Cardiac muscle cell (in vitro differentiated cells and primary cell): ENCODE measurements at regions not wholly inside any gene's neighbourhood (a gene's known extent, or its start where the extent isn't known, plus 50 kb on each side); places are given as distances from the start of the nearest gene placed in this dataset.

Source experiments
- DNase-seq, 2 donors: peaks; one replicate each; pipeline versions ENCODE4 v3.0.0 to v3.0.0-alpha.2; 2010 to 2017; ENCODE audit warnings: low read depth in 1 of 2, low spot score in 1 of 2
- H3K27ac ChIP-seq: fragments of 200-600 bp; sonication (generic); 2 replicates; pipeline ENCODE4 v1.5.1; 2016
- H3K27me3 ChIP-seq: fragments of 200-600 bp; sonication (generic); 2 replicates; pipeline ENCODE4 v1.6.0; 2016; ENCODE audit warnings: control low read depth
- H3K36me3 ChIP-seq: fragments of 200-600 bp; sonication (generic); 2 replicates; pipeline ENCODE4 v1.5.1; 2016; ENCODE audit warnings: control low read depth
- H3K4me1 ChIP-seq: fragments of 200-600 bp; sonication (generic); 2 replicates; pipeline ENCODE4 v1.8.1; 2017; ENCODE audit warnings: low read depth, mild to moderate bottlenecking, mixed run types
- H3K4me3 ChIP-seq: fragments of 200-600 bp; sonication (generic); 2 replicates; pipeline ENCODE4 v1.5.1; 2016; ENCODE audit warnings: mild to moderate bottlenecking
- H3K9me3 ChIP-seq: fragments of 200-600 bp; sonication (generic); 2 replicates; pipeline ENCODE4 v1.5.1; 2017; ENCODE audit warnings: low read depth, mild to moderate bottlenecking, control low read depth
- TF ChIP-seq, protein P1 (sequence below): IDR thresholded peaks from 2 replicates; pipeline ENCODE4 v1.5.1; 2012; ENCODE audit warnings: low read depth, mild to moderate bottlenecking, low read length

DNA sequence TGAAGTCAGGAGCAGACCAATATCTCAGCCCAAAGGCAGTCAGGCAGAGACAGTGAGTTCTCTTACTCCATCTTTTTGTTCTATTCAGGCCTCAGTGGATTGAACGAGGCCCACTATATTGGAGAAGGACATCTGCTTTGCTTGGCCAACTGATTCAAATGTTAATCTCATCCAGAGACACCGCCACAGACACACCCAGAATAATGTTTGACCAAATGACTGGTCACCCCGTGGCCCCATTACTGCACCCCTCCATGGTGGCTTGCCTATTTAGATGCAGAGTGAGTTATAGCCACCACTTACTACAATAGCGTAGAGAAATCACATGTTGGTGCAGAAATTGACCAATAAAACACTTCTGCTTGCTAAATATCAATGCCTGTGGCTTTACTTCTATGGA, 88.1 kb downstream of the HRH4 start:
- Histone ChIP-seq H3K4me3 (no peak overlapping the region), H3K9me3 (no peaks in the 10 kb centered on the region), H3K4me1 (peaks cover 5% of the 10 kb centered on the region), H3K27me3 (no peaks in the 10 kb centered on the region), H3K36me3 (no peaks in the 10 kb centered on the region), H3K27ac (no peak overlapping the region)
- TF ChIP-seq, protein P1, sequence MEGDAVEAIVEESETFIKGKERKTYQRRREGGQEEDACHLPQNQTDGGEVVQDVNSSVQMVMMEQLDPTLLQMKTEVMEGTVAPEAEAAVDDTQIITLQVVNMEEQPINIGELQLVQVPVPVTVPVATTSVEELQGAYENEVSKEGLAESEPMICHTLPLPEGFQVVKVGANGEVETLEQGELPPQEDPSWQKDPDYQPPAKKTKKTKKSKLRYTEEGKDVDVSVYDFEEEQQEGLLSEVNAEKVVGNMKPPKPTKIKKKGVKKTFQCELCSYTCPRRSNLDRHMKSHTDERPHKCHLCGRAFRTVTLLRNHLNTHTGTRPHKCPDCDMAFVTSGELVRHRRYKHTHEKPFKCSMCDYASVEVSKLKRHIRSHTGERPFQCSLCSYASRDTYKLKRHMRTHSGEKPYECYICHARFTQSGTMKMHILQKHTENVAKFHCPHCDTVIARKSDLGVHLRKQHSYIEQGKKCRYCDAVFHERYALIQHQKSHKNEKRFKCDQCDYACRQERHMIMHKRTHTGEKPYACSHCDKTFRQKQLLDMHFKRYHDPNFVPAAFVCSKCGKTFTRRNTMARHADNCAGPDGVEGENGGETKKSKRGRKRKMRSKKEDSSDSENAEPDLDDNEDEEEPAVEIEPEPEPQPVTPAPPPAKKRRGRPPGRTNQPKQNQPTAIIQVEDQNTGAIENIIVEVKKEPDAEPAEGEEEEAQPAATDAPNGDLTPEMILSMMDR: no peak
- no peak for DNase-seq

DNA sequence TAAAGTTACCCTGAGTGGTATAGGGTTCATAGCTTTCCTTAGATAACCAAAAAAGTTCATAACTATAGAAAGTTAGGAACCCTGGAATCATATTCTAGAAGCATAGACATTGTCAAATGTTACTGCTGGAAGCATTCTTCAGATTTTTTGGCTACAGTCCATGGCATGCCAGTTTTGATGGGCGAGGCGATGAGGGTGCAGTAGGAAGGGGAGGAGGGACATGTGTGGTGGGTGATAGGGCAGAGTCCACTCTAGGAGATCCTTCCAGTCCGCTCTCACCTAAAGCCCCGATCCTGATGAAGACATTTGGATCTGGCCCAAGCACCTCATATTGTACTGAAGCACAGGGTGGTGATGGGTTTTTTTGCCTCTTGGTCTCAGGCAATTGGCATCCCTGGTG, 91.8 kb downstream of the HRH4 start:
- Histone ChIP-seq H3K36me3 (no peaks in the 10 kb centered on the region), H3K4me3 (no peak overlapping the region), H3K27ac (no peak overlapping the region), H3K4me1 (peaks cover 15% of the 10 kb centered on the region), H3K27me3 (no peaks in the 10 kb centered on the region), H3K9me3 (no peaks in the 10 kb centered on the region)
- no peak for DNase-seq
- TF ChIP-seq, protein P1: no peak

DNA sequence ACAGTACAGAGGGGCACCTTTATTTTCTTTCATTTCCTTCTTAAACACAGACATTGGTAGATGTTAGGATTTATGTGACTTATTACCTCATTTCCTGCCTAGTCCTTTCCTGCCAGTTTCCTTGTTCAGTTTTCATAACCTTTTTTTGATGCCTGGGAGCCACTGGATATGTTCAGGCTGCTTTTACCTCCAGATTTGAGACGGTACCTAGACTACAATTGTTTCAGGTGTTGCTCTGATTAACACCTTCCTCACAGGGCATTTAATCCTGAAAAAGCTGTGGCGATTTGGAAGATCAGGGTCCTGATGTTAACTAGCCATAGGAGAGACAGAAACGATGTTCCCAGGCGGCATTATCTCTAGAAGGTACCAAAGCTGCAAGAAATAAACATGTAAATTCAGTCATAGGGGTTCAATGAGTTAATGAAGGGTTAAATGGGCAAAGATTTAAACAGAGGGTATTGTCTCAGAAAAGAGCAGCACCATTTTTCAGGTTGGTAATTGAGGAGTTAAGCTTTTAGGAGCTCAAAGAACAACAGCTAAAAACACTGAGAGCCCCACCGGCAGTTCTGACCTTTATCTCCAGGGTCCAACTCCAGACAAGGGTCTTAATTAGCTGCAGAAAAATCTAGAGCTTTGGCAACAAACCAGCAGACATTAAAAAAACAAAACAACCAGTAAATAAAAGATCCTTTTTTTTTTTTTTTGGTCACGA, 93.3 kb downstream of the HRH4 start:
- Histone ChIP-seq H3K36me3 (no peaks in the 10 kb centered on the region), H3K4me1 (peaks cover 15% of the 10 kb centered on the region), H3K27ac (no peak overlapping the region), H3K27me3 (no peaks in the 10 kb centered on the region), H3K9me3 (no peaks in the 10 kb centered on the region), H3K4me3 (no peak overlapping the region)
- TF ChIP-seq, protein P1: no peak
- DNase-seq: no peak

DNA sequence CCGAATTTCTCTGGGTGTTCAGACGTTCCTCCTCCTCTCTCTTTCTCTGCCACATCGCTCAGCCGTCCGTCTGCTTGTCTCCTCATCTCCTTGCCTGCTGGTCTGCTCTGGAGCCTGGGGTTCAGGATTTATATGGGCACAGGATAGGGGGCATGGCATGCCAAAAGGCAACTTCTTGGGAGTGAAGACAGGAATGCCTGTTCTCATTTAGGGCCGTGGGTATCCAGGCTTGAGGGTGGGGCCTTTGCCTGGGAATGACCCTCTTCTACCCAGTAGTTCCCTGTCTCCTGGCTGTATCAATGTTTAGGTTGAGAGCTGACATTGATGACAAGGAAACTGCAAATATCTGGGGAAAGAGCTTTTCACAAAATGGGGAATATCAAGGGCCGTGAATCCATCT, 98.0 kb downstream of the HRH4 start:
- H3K27ac ChIP-seq: no peak overlapping the region
- no peaks in the 10 kb centered on the region for H3K27me3 ChIP-seq
- no peak overlapping the region for H3K4me3 ChIP-seq
- H3K4me1 ChIP-seq: peaks cover 27% of the 10 kb centered on the region
- H3K9me3 ChIP-seq: no peaks in the 10 kb centered on the region
- TF ChIP-seq, protein P1: no peak
- DNase-seq: no peak
- H3K36me3 ChIP-seq: no peaks in the 10 kb centered on the region

DNA sequence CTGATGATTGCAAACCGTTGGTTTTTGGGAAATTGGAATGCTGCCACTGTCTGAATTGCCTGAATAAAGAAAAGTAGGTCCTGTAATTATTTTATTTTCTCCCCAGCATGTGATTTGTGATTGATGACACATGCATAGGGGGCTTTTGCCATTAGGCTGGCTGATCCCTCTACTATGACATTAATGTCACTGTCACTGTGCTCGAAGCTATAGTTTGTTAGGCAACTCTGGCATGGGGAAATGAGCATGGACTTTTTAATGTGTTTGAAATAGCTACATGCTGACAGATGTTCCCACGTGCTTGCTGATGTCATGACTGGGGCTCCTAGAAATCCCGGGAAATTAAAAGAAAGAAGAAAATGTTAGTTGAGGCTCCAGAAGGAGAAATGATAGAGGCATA, 99.1 kb downstream of the HRH4 start:
- no peak for DNase-seq
- Histone ChIP-seq H3K4me3 (no peak overlapping the region), H3K36me3 (no peaks in the 10 kb centered on the region), H3K27me3 (no peaks in the 10 kb centered on the region), H3K27ac (no peak overlapping the region), H3K9me3 (no peaks in the 10 kb centered on the region), H3K4me1 (peaks cover 16% of the 10 kb centered on the region)
- TF ChIP-seq, protein P1: no peak
